ENCODE measurements at regions not wholly inside any gene's neighbourhood (a gene's known extent, or its start where the extent isn't known, plus 50 kb on each side); places are given as distances from the start of the nearest gene placed in this dataset.

GRCh38 chr1:60709426-60709825 is 372.9 kb upstream of the NFIA start:
- TF ChIP-seq CTCF (IDR thresholded peaks at IDR 0.05; ENCODE audit: low read depth, low read length) (no peak), EZH2phosphoT487 (IDR thresholded peaks at IDR 0.05; ENCODE audit: low read depth) (no peak)

Measured in OCI-LY3 (cell line).